C4-2B (cell line): ENCODE measurements at regions not wholly inside any gene's neighbourhood (a gene's known extent, or its start where the extent isn't known, plus 50 kb on each side); places are given as distances from the start of the nearest gene placed in this dataset.
"Not testable (repeated sequence)": the region's sequence is repeated elsewhere in the genome, so short reads cannot be mapped to it uniquely, and the experiment has no call there.

Source experiments
- H3K27ac ChIP-seq: fragments of 450-650 bp; 2 replicates; pipeline ENCODE4 v1.5.1; 2017
- TF ChIP-seq, protein P1 (sequence below): fragments of 450-650 bp; conservative IDR thresholded peaks from 2 replicates; pipeline ENCODE4 v1.5.1; 2017; ENCODE audit warnings: mild to moderate bottlenecking

DNA sequence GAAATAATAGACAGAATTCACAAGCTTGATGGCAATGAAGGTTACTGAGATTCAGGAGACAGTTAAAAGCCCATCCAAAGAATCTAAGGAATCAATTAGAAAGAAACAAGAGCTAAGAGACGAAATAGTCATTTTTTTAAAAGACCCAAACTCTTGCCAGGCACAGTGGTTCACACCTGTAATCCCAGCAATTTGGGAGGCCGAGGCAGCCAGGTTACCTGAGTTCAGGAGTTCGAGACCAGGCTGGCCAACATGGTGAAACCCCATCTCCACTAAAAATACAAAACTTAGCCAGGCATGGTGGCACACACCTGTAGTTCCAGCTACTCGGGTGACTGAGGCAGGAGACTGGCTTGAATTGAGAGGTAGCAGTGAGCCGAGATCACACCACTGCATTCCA is 647.2 kb upstream of the TPTE start:
- H3K27ac ChIP-seq = not testable (repeated sequence)

DNA sequence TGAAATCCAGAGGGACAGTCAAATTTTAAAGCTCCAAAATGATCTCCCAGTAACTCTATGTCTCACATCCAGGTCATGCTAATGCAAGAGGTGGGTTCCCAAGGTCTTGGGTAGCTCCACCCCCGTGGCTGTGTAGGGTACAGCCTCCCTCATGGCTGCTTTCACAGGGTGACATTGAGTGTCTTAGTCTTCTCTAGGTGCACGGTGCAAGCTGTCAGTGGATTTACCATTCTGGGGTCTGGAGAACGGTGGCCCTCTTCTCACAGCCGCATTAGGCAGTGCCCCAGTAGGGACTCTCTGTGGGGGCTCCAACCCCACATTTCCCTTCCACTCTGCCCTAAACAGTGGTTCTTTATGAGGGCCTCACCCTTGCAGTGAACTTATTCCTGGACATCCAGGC is 640.0 kb upstream of the TPTE start:
- H3K27ac ChIP-seq = not testable (repeated sequence)

- H3K27ac ChIP-seq = not testable (repeated sequence)
Measured at GRCh38 chr21:9883047-9883446, 638.3 kb upstream of the TPTE start.

DNA sequence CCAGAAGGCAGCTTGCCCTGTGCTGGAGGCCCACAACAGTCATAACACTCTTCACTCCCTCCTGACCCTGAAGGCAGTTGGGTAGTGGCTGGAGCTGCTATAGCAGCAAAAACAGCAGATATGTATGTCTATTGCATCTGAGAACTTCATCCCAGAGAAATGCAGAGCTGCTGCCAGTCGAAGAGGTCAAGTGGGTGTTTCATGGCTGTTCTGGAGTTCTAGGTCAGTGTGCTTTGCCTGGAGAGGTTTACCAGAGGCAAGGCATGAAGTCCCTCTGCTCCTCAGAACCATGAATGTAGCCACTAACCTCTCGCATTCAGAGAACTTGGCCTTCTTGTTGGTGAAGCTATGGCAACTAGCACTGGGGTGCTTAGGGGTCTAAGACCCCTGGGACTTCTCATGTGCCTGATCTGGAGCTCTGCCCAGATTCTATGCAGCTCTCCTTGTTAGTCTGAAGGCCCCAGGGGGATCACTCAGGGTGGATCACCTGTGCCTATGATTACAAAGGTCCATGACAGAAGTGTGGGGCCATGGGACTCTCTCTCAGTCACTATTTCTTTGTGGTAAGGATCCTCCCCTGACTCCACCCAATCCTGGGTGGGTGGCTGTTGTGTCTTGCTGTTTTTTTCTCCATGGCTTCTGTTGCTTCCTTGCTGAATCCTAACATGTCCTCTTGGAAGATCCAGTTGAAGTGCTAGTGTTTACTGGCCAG is 637.7 kb upstream of the TPTE start:
- H3K27ac ChIP-seq = not testable (repeated sequence)

- not testable (repeated sequence) for H3K27ac ChIP-seq
Measured at GRCh38 chr21:9888500-9888899, 632.9 kb upstream of the TPTE start.

GRCh38 chr21:9903579-9903978 is 617.8 kb upstream of the TPTE start:
- H3K27ac ChIP-seq = not testable (repeated sequence)

GRCh38 chr21:9914135-9914534 is 607.2 kb upstream of the TPTE start:
- not testable (repeated sequence) for H3K27ac ChIP-seq

- not testable (repeated sequence) for H3K27ac ChIP-seq
Measured at GRCh38 chr21:9919446-9919845, 601.9 kb upstream of the TPTE start.

DNA sequence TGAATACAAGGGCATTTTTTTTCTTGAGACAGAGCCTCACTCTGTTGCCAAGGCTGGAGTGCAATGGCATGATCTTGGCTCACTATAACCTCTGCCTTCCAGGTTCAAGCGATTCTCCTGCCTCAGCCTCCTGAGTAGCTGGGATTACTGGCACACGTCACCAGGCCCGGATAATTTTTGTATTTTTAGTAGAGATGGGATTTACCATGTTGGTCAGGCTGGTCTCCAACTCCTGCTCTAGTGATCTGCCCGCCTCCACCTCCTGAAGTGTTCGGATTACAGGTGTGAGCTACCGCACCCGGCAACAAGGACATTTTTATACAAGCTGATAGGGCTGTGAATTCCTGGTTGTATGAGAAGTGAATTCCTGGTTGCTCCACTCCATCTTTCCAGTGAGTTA is 577.7 kb upstream of the TPTE start:
- not testable (repeated sequence) for H3K27ac ChIP-seq

- not testable (repeated sequence) for H3K27ac ChIP-seq
Measured at GRCh38 chr21:9946057-9946456, 575.3 kb upstream of the TPTE start.

DNA sequence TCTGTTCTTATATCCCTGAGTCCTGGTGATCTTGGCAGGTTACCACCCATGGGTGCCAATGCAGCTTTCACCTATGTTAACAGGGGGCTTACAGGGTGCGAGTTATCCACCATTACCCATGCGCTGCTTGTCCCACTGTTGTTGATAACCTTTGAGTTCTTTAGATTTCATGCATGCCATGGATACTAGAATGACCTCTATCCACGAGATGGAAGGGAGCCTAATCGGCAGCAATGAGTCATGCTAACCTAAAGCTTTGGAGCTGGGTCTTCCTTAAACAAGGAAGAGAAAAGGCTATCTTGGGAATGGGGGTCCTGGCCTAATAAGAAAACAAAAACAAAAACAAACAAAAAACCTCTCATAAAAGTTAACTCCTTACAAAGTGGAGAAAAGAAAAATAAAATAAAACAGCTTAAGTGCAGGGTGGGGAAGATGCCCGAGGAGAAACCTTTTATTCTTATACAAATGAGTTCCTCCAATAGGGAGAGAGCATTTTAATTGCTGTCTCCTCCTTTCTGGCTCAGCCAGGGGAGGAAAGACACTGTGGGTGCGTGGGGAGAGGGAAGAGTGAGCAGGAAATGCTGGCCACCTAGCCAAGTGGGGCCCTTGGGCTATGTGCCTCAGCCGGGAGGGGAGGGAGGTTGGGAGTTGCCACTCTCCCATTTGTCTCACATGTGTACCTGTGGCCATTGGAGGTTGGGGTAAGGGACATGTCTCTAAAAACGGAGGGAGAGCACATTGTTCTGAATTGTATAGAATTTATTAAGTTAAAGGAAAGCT is 571.7 kb upstream of the TPTE start:
- H3K27ac ChIP-seq = not testable (repeated sequence)

- not testable (repeated sequence) for H3K27ac ChIP-seq
Measured at GRCh38 chr21:9950363-9950762, 571.0 kb upstream of the TPTE start.

DNA sequence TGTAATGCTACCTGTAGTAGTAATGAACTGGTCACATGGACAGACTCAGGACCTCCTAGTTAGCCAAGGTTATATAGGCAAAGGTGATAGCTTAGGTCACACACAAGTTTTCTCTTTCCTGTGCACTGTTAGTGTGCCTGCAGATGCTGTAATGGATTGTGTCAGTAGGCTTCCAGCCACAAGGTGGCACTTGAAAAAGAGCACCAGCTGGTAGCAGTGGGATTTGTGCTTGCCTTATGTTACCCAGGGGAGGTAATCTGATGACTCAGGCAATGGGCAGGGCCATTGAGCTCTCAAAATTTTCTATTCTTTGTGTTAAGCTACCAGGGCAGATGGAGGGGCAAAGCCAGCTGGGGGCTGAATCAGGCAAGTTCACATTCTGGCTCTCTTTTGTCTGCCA is 562.6 kb upstream of the TPTE start:
- not testable (repeated sequence) for H3K27ac ChIP-seq
- TF ChIP-seq, protein P1, sequence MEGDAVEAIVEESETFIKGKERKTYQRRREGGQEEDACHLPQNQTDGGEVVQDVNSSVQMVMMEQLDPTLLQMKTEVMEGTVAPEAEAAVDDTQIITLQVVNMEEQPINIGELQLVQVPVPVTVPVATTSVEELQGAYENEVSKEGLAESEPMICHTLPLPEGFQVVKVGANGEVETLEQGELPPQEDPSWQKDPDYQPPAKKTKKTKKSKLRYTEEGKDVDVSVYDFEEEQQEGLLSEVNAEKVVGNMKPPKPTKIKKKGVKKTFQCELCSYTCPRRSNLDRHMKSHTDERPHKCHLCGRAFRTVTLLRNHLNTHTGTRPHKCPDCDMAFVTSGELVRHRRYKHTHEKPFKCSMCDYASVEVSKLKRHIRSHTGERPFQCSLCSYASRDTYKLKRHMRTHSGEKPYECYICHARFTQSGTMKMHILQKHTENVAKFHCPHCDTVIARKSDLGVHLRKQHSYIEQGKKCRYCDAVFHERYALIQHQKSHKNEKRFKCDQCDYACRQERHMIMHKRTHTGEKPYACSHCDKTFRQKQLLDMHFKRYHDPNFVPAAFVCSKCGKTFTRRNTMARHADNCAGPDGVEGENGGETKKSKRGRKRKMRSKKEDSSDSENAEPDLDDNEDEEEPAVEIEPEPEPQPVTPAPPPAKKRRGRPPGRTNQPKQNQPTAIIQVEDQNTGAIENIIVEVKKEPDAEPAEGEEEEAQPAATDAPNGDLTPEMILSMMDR = peak; percentile 31

DNA sequence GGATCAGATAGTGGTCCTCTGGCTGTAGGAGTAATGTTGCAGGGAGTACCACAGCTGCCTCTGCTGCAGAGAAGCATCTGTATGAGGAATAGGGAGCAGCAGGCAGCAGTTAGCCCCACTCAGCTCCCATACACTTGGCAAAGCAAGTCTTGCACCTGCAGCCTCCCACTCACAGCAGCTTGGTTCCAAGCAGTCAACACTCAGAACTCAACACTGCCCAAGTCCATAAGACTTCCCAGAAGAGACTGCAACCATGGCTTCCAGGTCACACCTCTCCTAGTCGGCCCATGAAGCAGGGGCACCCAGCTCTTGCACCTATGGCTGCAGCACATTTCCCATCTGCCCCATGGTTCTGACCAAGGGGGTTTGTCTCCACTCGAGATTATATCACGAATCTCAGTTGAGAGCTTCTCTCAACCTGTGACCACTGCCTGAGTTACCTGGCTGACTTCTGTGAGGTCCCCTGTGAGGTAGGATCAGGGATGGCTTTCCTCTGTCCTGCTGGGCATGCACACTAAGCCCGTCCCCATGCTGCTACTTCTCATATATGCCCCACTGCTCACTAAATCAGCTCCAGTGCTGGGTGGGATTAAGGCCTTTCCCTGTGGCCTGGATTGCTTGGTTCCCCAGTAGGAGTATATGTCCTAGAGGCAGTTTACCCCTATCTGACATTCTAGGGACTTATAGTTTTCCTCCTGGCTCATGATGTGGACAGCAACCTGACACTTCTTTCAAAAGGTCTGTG is 562.0 kb upstream of the TPTE start:
- not testable (repeated sequence) for H3K27ac ChIP-seq

- H3K27ac ChIP-seq = not testable (repeated sequence)
Measured at GRCh38 chr21:9969399-9969798, 552.0 kb upstream of the TPTE start.

- not testable (repeated sequence) for H3K27ac ChIP-seq
Measured at GRCh38 chr21:9972018-9972417, 549.4 kb upstream of the TPTE start.

GRCh38 chr21:9978371-9978770 is 543.0 kb upstream of the TPTE start:
- H3K27ac ChIP-seq = not testable (repeated sequence)

DNA sequence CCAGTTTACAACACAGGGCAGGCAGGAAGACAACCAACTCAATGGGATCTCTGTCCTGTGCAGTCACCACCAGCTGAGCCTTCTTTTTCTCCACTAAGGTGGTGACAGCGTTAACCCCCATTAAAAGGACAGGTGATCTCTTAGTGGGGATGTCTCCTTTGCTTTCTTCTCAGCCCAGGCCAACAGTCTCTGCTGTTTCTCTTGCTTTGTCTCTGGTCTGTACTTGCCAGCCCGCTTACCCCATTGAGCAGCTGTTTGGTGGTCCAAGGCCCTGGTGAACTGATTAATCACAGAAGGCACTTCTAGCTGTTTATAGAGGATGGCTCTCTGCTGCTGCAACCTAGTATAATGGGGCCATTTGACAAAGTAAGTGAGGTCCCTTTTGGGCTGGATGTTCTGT is 523.9 kb upstream of the TPTE start:
- not testable (repeated sequence) for H3K27ac ChIP-seq

DNA sequence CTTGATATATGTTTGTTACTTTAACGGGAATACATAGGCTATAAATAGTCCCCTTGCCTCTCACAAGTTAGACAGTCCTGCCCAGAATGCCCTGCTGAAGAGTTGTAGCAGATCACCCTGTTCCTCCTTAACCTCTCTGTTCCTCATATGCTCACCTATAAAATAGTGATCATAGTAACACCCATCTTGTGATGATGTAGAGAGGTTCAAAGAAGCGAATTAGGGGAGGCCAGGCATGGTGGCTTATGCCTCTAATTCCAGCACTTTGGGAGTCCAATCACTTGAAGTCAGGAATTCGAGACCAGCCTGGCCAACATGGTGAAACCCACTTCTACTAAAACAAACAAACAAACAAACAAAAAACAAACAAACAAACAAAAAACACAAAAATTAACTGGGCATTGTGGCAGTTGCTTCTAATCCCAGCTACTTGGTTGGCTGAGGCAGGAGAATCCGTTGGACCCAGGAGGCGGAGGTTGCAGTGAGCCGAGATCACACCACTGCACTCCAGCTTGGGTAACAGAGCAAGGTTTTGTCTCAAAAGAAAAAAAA is 518.5 kb upstream of the TPTE start:
- H3K27ac ChIP-seq = not testable (repeated sequence)

- H3K27ac ChIP-seq = not testable (repeated sequence)
Measured at GRCh38 chr21:10005791-10006190, 515.6 kb upstream of the TPTE start.

DNA sequence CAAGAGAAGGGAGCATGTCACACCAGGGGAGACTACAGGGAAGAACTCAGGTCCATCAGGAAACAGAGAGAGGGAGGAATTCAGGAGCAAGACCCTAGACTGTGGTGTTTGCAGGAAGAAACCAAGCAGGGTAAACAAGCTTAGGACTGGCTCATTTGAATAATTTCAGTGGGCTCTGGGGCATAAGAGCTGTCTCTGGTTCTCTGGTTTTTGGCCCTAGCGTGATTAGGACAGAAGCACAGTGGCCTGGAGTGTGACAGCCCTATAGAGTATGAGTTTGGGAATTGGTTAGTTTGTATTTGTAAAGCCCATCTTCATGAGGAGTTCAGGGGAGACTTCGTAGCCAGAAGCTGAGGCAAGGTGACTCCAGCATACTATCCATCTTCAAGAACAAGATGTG is 504.4 kb upstream of the TPTE start:
- H3K27ac ChIP-seq = not testable (repeated sequence)
